GM23248 (cell line): ENCODE measurements at regions not wholly inside any gene's neighbourhood (a gene's known extent, or its start where the extent isn't known, plus 50 kb on each side); places are given as distances from the start of the nearest gene placed in this dataset.

ENCODE experiments used
- EZH2 ChIP-seq: fragments of 200-600 bp; sonication (generic); IDR thresholded peaks from 2 replicates; pipeline ENCODE4 v1.6.1; 2018; ENCODE audit warnings: antibody characterized with exemption, mild to moderate bottlenecking; ENCODE audit not compliant: insufficient read depth, poor library complexity, severe bottlenecking
- EZH2phosphoT487 ChIP-seq: fragments of 200-600 bp; sonication (generic); IDR thresholded peaks from 2 replicates; pipeline ENCODE4 v1.6.1; 2018; ENCODE audit warnings: antibody characterized with exemption, moderate library complexity, mild to moderate bottlenecking, low read depth; ENCODE audit not compliant: insufficient read depth

- TF ChIP-seq EZH2phosphoT487 (no peak), EZH2 (no peak)
Observed at GRCh38 chr1:181413195-181413815, 70.0 kb upstream of the CACNA1E start.
